ENCODE measurements at regions not wholly inside any gene's neighbourhood (a gene's known extent, or its start where the extent isn't known, plus 50 kb on each side); places are given as distances from the start of the nearest gene placed in this dataset.
"Not testable (repeated sequence)": the region's sequence is repeated elsewhere in the genome, so short reads cannot be mapped to it uniquely, and the experiment has no call there.

DNA sequence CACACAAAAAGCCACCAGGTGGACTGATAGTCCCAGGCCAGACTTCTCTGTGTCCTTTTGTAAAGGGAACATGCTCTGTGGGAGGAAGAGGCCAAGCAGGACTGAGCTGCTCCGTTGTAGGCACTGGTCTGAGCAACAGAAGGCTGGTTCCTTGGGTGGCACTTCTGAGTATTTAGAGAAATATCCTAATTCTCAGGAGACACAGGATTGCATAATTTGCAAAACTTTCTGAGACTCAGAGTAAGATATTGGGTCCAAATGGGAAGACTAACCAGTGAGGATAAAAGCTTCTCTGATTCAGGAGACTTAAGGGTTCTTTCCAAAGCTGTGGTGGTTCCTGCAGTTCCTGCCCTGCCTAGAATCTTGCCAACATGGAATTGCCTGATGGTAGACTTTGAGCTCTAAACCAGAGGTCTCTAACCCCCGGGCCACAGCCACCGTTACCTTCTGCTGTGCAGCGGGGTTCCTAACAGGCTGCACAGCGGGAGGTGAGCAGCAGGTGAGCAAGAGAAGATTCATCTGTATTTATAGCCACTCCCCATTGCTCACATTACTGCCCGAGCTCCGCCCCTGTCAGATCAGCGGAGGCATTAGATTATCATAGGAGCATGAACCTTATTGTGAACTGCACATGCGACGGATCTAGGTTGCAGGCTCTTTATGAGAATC is 107.0 kb downstream of the OLIG3 start (continued):
- TF ChIP-seq SIN3A (conservative IDR thresholded peaks at IDR 0.05 in 1 of 2, IDR thresholded peaks at IDR 0.05 in 1 of 2; ENCODE audit: low read depth in 1 of 2, low read length in 2 of 2) (no peak), EZH2 (IDR thresholded peaks at IDR 0.05; ENCODE audit: low read depth, low read length, severe bottlenecking) (no peak)

DNA sequence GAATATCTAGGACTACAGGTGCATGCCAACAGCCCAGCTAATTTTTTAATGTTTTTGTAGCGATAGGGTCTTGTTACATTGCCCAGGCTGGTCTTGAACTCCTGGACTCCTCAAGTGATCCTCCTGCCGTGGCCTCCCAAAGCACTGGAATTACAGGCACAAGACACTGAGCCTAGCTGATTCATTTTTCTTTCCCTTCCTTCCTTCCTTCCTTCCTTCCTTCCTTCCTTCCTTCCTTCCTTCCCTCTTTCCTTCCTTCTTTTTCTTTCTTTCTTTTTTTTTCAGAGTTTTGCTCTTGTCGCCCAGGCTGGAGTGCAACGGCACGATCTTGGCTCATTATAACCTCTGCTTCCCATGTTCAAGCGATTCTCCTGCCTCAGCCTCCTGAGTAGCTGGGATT is 110.9 kb downstream of the OLIG3 start:
- H3K36me3 ChIP-seq (ENCODE audit: control insufficient read depth in 2 of 4, insufficient read depth in 4 of 4, low read length in 3 of 4); H3K18ac ChIP-seq (ENCODE audit: extremely low read depth, low read length); H3K14ac ChIP-seq (ENCODE audit: insufficient read length); H4K91ac ChIP-seq (replicated peaks; ENCODE audit: insufficient read length, low read length); H4K8ac ChIP-seq (ENCODE audit: extremely low read depth, insufficient read depth, low read length); H3K23me2 ChIP-seq (ENCODE audit: low read depth, low read length); H2BK20ac ChIP-seq (ENCODE audit: low read length); H3K79me1 ChIP-seq (ENCODE audit: low read depth, low read length); H2BK15ac ChIP-seq (ENCODE audit: low read length); DNase-seq (ENCODE audit: low read depth in 1 of 2, low spot score in 2 of 2); H3K79me2 ChIP-seq (ENCODE audit: control insufficient read depth in 1 of 2, insufficient read depth in 2 of 2, low read length in 2 of 2); H2AFZ ChIP-seq (ENCODE audit: low read length); POLR2A ChIA-PET (ENCODE audit: partially characterized antibody); H2BK5ac ChIP-seq (ENCODE audit: low read depth, low read length); H3K27ac ChIP-seq (ENCODE audit: low read depth, low read length); H2BK12ac ChIP-seq (ENCODE audit: low read depth, low read length); H3K4me3 ChIP-seq (ENCODE audit: extremely low read depth in 1 of 4, insufficient read depth in 2 of 4, low read depth in 3 of 4, low read length in 4 of 4); H3K23ac ChIP-seq (ENCODE audit: insufficient read length); H2BK120ac ChIP-seq (replicated peaks; ENCODE audit: low read depth, low read length); H4K5ac ChIP-seq (ENCODE audit: insufficient read length, low read depth, low read length); FAIRE-seq; H2AK5ac ChIP-seq (ENCODE audit: low read depth, low read length); H3K4me1 ChIP-seq (replicated peaks in 1 of 4; ENCODE audit: control insufficient read depth in 3 of 4, insufficient read depth in 4 of 4, low read length in 3 of 4); H3K9ac ChIP-seq (replicated peaks in 1 of 4; ENCODE audit: extremely low read depth in 1 of 4, low read depth in 3 of 4, low read length in 3 of 4); H3K4me2 ChIP-seq (ENCODE audit: insufficient read depth in 1 of 2, low read depth in 2 of 2, low read length in 2 of 2); H4K20me1 ChIP-seq (replicated peaks in 1 of 2; ENCODE audit: control insufficient read depth in 1 of 2, insufficient read depth in 2 of 2, low read length in 2 of 2); H3K9me3 ChIP-seq (ENCODE audit: insufficient read depth in 2 of 2, low read depth in 1 of 2, low read length in 1 of 2); H3K56ac ChIP-seq (replicated peaks; ENCODE audit: insufficient read length, low read depth, low read length); H3K4ac ChIP-seq (replicated peaks; ENCODE audit: insufficient read length, low read depth, low read length): not testable (repeated sequence)
- CTCF ChIA-PET (ENCODE audit: partially characterized antibody), result interaction anchor here (0.7 to 2.0 kb wide), 6 partner anchors 11 to 215 kb away, joined by 3 to 6 read pairs (median 3); no protein-coding TSS in a partner anchor
- 98% methylated on average over 4 of the region's 6 CpGs; no CpG with 5 or more reads in 1 of the 2 experiments for WGBS, 2 experiments (ENCODE audit: extremely low coverage in 1 of 2, insufficient coverage in 1 of 2, insufficient read length in 1 of 2, insufficient replicate concordance in 2 of 2, low coverage in 1 of 2, low lambda C conversion rate in 2 of 2, missing lambda C conversion rate in 1 of 2)
- H3K27me3 ChIP-seq (replicated peaks in 1 of 4; ENCODE audit: control insufficient read depth in 3 of 4, extremely low read depth in 1 of 4, insufficient read depth in 3 of 4, low read length in 3 of 4), result peaks cover 9 to 36% (median 22%) of the 10 kb centered on the region in 4 experiments

All from H1 (cell line).